Right hindlimb (tissue), 1 donor: ENCODE measurements at regions not wholly inside any gene's neighbourhood (a gene's known extent, or its start where the extent isn't known, plus 50 kb on each side); places are given as distances from the start of the nearest gene placed in this dataset.
"Not testable (repeated sequence)": the region's sequence is repeated elsewhere in the genome, so short reads cannot be mapped to it uniquely, and the experiment has no call there.

Source experiments
- DNase-seq: peaks from one replicate; pipeline ENCODE4 v3.0.0-alpha.2; 2018

- DNase-seq: peak; percentile 24
These were observed 128.2 kb upstream of the SLC44A1 start for GRCh38 chr9:105116052-105116868.

GRCh38 chr9:105117234-105117633 is 127.2 kb upstream of the SLC44A1 start:
- no peak for DNase-seq

GRCh38 chr9:105118636-105119035 is 125.8 kb upstream of the SLC44A1 start:
- no peak for DNase-seq

- no peak for DNase-seq
These were observed 125.3 kb upstream of the SLC44A1 start for GRCh38 chr9:105119156-105119555.

- no peak for DNase-seq
These were observed 122.5 kb upstream of the SLC44A1 start for GRCh38 chr9:105121861-105122430.

- DNase-seq: not testable (repeated sequence)
These were observed 119.9 kb upstream of the SLC44A1 start for GRCh38 chr9:105124598-105124997.

GRCh38 chr9:105126226-105126625 is 118.2 kb upstream of the SLC44A1 start:
- no peak for DNase-seq

GRCh38 chr9:105127863-105128220 is 116.6 kb upstream of the SLC44A1 start:
- DNase-seq: no peak

GRCh38 chr9:105128908-105129600 is 115.4 kb upstream of the SLC44A1 start:
- no peak for DNase-seq

- no peak for DNase-seq
These were observed 114.7 kb upstream of the SLC44A1 start for GRCh38 chr9:105129731-105130130.

- no peak for DNase-seq
These were observed 112.5 kb upstream of the SLC44A1 start for GRCh38 chr9:105131981-105132380.

GRCh38 chr9:105132606-105133005 is 111.8 kb upstream of the SLC44A1 start:
- no peak for DNase-seq

GRCh38 chr9:105138306-105138801 is 106.1 kb upstream of the SLC44A1 start:
- peak; percentile 70 for DNase-seq

GRCh38 chr9:105141146-105141975 is 103.1 kb upstream of the SLC44A1 start:
- DNase-seq: no peak

- DNase-seq: no peak
These were observed 102.5 kb upstream of the SLC44A1 start for GRCh38 chr9:105141976-105142250.

GRCh38 chr9:105142406-105143135 is 101.9 kb upstream of the SLC44A1 start:
- no peak for DNase-seq

GRCh38 chr9:105143136-105143430 is 101.4 kb upstream of the SLC44A1 start:
- DNase-seq: no peak

- DNase-seq: no peak
These were observed 100.4 kb upstream of the SLC44A1 start for GRCh38 chr9:105144076-105144475.

- DNase-seq: no peak
These were observed 99.6 kb upstream of the SLC44A1 start for GRCh38 chr9:105144841-105145240.

- no peak for DNase-seq
These were observed 97.8 kb upstream of the SLC44A1 start for GRCh38 chr9:105146677-105147076.

- DNase-seq: no peak
These were observed 97.2 kb upstream of the SLC44A1 start for GRCh38 chr9:105147110-105147871.
